Vagina (tissue), 2 donors: ENCODE measurements at regions not wholly inside any gene's neighbourhood (a gene's known extent, or its start where the extent isn't known, plus 50 kb on each side); places are given as distances from the start of the nearest gene placed in this dataset.

Experiments
- DNase-seq, 2 donors: peaks; one replicate each; pipeline ENCODE4 v3.0.0-alpha.2; 2017; ENCODE audit errors: extremely low spot score in 2 of 2
- H3K27ac ChIP-seq: fragments of 200-600 bp; sonication (generic); one replicate; pipeline ENCODE4 v1.5.1; 2019
- H3K27me3 ChIP-seq: fragments of 200-600 bp; sonication (generic); one replicate; pipeline ENCODE4 v1.5.1; 2019
- H3K36me3 ChIP-seq, 2 donors: fragments of 200-600 bp; sonication (generic); one replicate each; pipeline ENCODE4 v1.5.1; 2017 to 2019
- H3K4me1 ChIP-seq: fragments of 200-600 bp; sonication (generic); one replicate; pipeline ENCODE4 v1.5.1; 2019
- H3K4me3 ChIP-seq, 2 donors: fragments of 200-600 bp; sonication (generic); 1 replicate in 1 of 2; 2 replicates in 1 of 2; pipeline ENCODE4 v1.5.1; 2016 to 2019
- H3K9me3 ChIP-seq: fragments of 200-600 bp; sonication (generic); one replicate; pipeline ENCODE4 v1.5.1; 2019
- CTCF ChIP-seq, 3 experiments: fragments of 450-650 bp in 2 of 3; fragments of 200-600 bp in 1 of 3; sonication (generic) in 1 of 3; IDR thresholded peaks; one replicate each; pipeline ENCODE4 v1.5.1; 2017 to 2019; ENCODE audit warnings: antibody characterized with exemption in 3 of 3, mild to moderate bottlenecking in 2 of 3, moderate library complexity in 2 of 3
- POLR2A ChIP-seq, 2 donors: fragments of 450-650 bp; IDR thresholded peaks; one replicate each; pipeline ENCODE4 v1.6.1; 2017; ENCODE audit warnings: antibody characterized with exemption in 2 of 2, mild to moderate bottlenecking in 2 of 2, moderate library complexity in 2 of 2
- POLR2AphosphoS5 ChIP-seq, 2 donors: sonication (generic); formaldehyde crosslinking; IDR thresholded peaks; one replicate each; pipeline ENCODE4 v1.9.0; 2017; ENCODE audit warnings: antibody characterized with exemption in 2 of 2, mild to moderate bottlenecking in 2 of 2, low read depth in 1 of 2; ENCODE audit not compliant: insufficient read depth in 1 of 2
- intact Hi-C: fragments of 100-400 bp; cut with DNase I; formaldehyde crosslinking; loops from one replicate; pipeline ENCODE4 v1.15.1; 2023

GRCh38 chr12:127393896-127394295, 873.1 kb upstream of the TMEM132C start:
- no peaks in the 10 kb centered on the region for H3K36me3 ChIP-seq
- H3K4me3 ChIP-seq = no peak overlapping the region
- H3K4me1 ChIP-seq = no peaks in the 10 kb centered on the region
- DNase-seq = no peak
- TF ChIP-seq POLR2A (IDR thresholded peaks at IDR 0.05) (no peak), CTCF (IDR thresholded peaks at IDR 0.05) (no peak), POLR2AphosphoS5 (IDR thresholded peaks at IDR 0.05; ENCODE audit: insufficient read depth in 1 of 2, low read depth in 1 of 2) (no peak)
- intact Hi-C loops = no loop called here
- H3K9me3 ChIP-seq = no peaks in the 10 kb centered on the region
- no peak overlapping the region for H3K27ac ChIP-seq
- H3K27me3 ChIP-seq = no peaks in the 10 kb centered on the region

GRCh38 chr12:127396734-127397133, 870.2 kb upstream of the TMEM132C start:
- peak in 1 of 2 donors; percentile 27 for DNase-seq
- intact Hi-C loops = no loop called here
- TF ChIP-seq POLR2AphosphoS5 (IDR thresholded peaks at IDR 0.05; ENCODE audit: insufficient read depth in 1 of 2, low read depth in 1 of 2) = no peak
- Histone ChIP-seq H3K4me1 (no peaks in the 10 kb centered on the region), H3K4me3 (no peak overlapping the region), H3K27ac (no peak overlapping the region), H3K27me3 (no peaks in the 10 kb centered on the region), H3K9me3 (no peaks in the 10 kb centered on the region), H3K36me3 (no peaks in the 10 kb centered on the region)

GRCh38 chr12:127398016-127398710, 868.8 kb upstream of the TMEM132C start:
- TF ChIP-seq POLR2A (IDR thresholded peaks at IDR 0.05) (no peak), CTCF (IDR thresholded peaks at IDR 0.05) (no peak), POLR2AphosphoS5 (IDR thresholded peaks at IDR 0.05; ENCODE audit: insufficient read depth in 1 of 2, low read depth in 1 of 2) (no peak)

DNA sequence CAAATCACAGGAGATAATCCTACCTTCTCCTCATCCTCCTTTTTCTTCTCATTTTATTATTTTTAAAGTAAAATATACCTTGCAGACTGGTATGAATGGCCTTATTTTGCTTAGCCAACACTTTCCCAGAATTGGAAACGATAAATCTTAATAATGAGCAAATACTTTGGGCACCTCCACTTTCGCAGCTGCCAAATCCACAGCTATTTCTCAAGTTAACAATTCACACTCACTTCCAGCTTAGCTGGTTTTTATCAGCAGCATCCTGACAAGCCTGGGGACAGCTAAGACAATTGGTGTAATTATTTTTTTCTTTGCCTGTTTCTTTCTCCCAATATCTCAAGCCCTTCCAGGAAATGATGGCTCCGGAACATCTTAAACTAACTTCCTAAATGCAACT, 867.5 kb upstream of the TMEM132C start:
- peak in 1 of 2 donors; percentile 37 for DNase-seq
- Histone ChIP-seq H3K27ac (no peak overlapping the region), H3K9me3 (no peaks in the 10 kb centered on the region), H3K36me3 (no peaks in the 10 kb centered on the region), H3K4me3 (no peak overlapping the region), H3K4me1 (no peaks in the 10 kb centered on the region), H3K27me3 (no peaks in the 10 kb centered on the region)
- intact Hi-C loops = no loop called here
- TF ChIP-seq POLR2AphosphoS5 (IDR thresholded peaks at IDR 0.05; ENCODE audit: insufficient read depth in 1 of 2, low read depth in 1 of 2) (no peak), CTCF (IDR thresholded peaks at IDR 0.05) (no peak), POLR2A (IDR thresholded peaks at IDR 0.05) (no peak)

More at GRCh38 chr12:127398016-127398710, 868.8 kb upstream of the TMEM132C start:
- H3K4me3 ChIP-seq = no peak overlapping the region
- H3K27ac ChIP-seq = no peak overlapping the region
- no peaks in the 10 kb centered on the region for H3K9me3 ChIP-seq
- H3K4me1 ChIP-seq = no peaks in the 10 kb centered on the region
- no peak for DNase-seq
- intact Hi-C loops = no loop called here
- H3K36me3 ChIP-seq = no peaks in the 10 kb centered on the region
- no peaks in the 10 kb centered on the region for H3K27me3 ChIP-seq

DNA sequence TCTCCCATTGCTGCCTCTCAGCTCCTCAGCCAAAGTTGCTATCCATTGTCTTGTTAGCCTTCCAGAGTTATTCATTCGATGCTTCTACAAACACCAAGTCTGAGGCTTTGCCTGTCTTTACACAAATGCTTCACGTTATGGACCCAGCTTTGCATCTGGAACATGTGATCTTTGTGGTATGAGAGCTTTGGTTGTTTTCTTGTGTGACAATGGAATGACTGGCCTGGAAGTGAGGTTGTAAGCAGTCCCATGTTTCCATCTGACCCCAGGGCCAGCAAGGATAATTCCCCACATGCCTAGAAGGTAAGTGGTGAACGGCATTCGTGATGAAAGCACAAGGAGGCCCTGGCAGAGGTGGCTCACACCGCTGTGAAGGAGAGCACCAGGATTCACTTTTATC, 866.7 kb upstream of the TMEM132C start:
- no peak overlapping the region for H3K27ac ChIP-seq
- TF ChIP-seq CTCF (IDR thresholded peaks at IDR 0.05) (no peak), POLR2A (IDR thresholded peaks at IDR 0.05) (no peak), POLR2AphosphoS5 (IDR thresholded peaks at IDR 0.05; ENCODE audit: insufficient read depth in 1 of 2, low read depth in 1 of 2) (no peak)
- no peaks in the 10 kb centered on the region for H3K27me3 ChIP-seq
- no peak overlapping the region for H3K4me3 ChIP-seq
- H3K9me3 ChIP-seq = no peaks in the 10 kb centered on the region
- peak in 1 of 2 donors; percentile 32 for DNase-seq
- H3K36me3 ChIP-seq = no peaks in the 10 kb centered on the region
- H3K4me1 ChIP-seq = no peaks in the 10 kb centered on the region
- intact Hi-C loops = no loop called here
